IPS-20b (cell line): ENCODE measurements at regions not wholly inside any gene's neighbourhood (a gene's known extent, or its start where the extent isn't known, plus 50 kb on each side); places are given as distances from the start of the nearest gene placed in this dataset.

ENCODE experiments used
- H3K27ac ChIP-seq: one replicate; pipeline ENCODE4 v1.5.1; 2013; ENCODE audit warnings: low read length
- H3K27me3 ChIP-seq: 2 replicates; pipeline ENCODE4 v1.6.1; 2013; ENCODE audit warnings: mild to moderate bottlenecking, low read length, inconsistent platforms; ENCODE audit not compliant: insufficient read depth
- H3K36me3 ChIP-seq: 2 replicates; pipeline ENCODE4 v1.6.1; 2013; ENCODE audit warnings: low read depth, mild to moderate bottlenecking, inconsistent platforms, low read length, moderate library complexity; ENCODE audit not compliant: insufficient read depth
- H3K4me1 ChIP-seq: 2 replicates; pipeline ENCODE4 v1.6.1; 2013; ENCODE audit warnings: mild to moderate bottlenecking, control low read depth, inconsistent platforms, low read length, moderate library complexity; ENCODE audit not compliant: insufficient read depth
- H3K4me3 ChIP-seq: 2 replicates; pipeline ENCODE4 v1.5.1; 2013; ENCODE audit warnings: mild to moderate bottlenecking, low read length, inconsistent platforms
- H3K9ac ChIP-seq: 2 replicates; pipeline ENCODE4 v1.6.1; 2013; ENCODE audit warnings: low read depth, mild to moderate bottlenecking, inconsistent platforms, low read length, moderate library complexity
- H3K9me3 ChIP-seq: 2 replicates; pipeline ENCODE4 v1.6.1; 2013; ENCODE audit warnings: mild to moderate bottlenecking, low read depth, low read length, inconsistent platforms; ENCODE audit not compliant: insufficient read depth

DNA sequence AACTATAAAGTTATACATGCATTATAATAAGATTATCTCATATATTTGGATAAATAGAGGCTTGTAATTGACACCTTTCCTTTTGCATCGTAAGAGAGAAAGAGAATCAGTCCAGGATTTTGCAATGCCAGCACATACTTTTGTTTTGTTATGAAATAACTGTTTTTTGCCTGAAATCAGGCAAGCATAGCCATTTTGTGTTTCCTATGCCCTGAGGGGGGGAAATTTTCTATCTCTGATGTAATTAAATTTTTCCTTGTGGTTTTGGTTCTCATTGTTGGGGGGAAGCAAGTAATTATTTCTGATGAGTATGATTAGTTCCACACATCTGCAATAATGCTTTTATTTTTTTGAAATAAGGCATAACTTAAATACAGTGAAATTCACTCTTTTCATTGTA, 229.4 kb downstream of the NDFIP2 start:
- Histone ChIP-seq H3K9me3 (no peaks in the 10 kb centered on the region), H3K27ac (no peak overlapping the region), H3K4me3 (no peak overlapping the region), H3K9ac (no peak overlapping the region), H3K36me3 (no peaks in the 10 kb centered on the region), H3K4me1 (no peaks in the 10 kb centered on the region), H3K27me3 (no peaks in the 10 kb centered on the region)

- Histone ChIP-seq H3K9me3 (no peaks in the 10 kb centered on the region), H3K27ac (no peak overlapping the region), H3K4me1 (no peaks in the 10 kb centered on the region)
Measured at GRCh38 chr13:79709471-79709870, 228.5 kb downstream of the NDFIP2 start.

GRCh38 chr13:79703772-79704171, 222.8 kb downstream of the NDFIP2 start:
- Histone ChIP-seq H3K9ac (no peak overlapping the region), H3K9me3 (no peaks in the 10 kb centered on the region), H3K4me3 (no peak overlapping the region), H3K27ac (no peak overlapping the region), H3K36me3 (no peaks in the 10 kb centered on the region), H3K27me3 (no peaks in the 10 kb centered on the region), H3K4me1 (no peaks in the 10 kb centered on the region)

More at GRCh38 chr13:79709471-79709870, 228.5 kb downstream of the NDFIP2 start:
- no peak overlapping the region for H3K9ac ChIP-seq
- no peaks in the 10 kb centered on the region for H3K36me3 ChIP-seq
- H3K4me3 ChIP-seq = no peak overlapping the region
- H3K27me3 ChIP-seq = no peaks in the 10 kb centered on the region

- Histone ChIP-seq H3K4me1 (no peaks in the 10 kb centered on the region), H3K27me3 (no peaks in the 10 kb centered on the region), H3K27ac (no peak overlapping the region), H3K9me3 (no peaks in the 10 kb centered on the region), H3K4me3 (no peak overlapping the region), H3K36me3 (no peaks in the 10 kb centered on the region), H3K9ac (no peak overlapping the region)
Measured at GRCh38 chr13:79695754-79696153, 214.8 kb downstream of the NDFIP2 start.

GRCh38 chr13:79692846-79693245, 211.9 kb downstream of the NDFIP2 start:
- Histone ChIP-seq H3K4me1 (no peaks in the 10 kb centered on the region), H3K27ac (no peak overlapping the region), H3K36me3 (no peaks in the 10 kb centered on the region), H3K4me3 (no peak overlapping the region), H3K27me3 (no peaks in the 10 kb centered on the region), H3K9me3 (no peaks in the 10 kb centered on the region), H3K9ac (no peak overlapping the region)

GRCh38 chr13:79691826-79692225, 210.9 kb downstream of the NDFIP2 start:
- no peaks in the 10 kb centered on the region for H3K36me3 ChIP-seq
- no peaks in the 10 kb centered on the region for H3K4me1 ChIP-seq
- no peak overlapping the region for H3K27ac ChIP-seq
- H3K4me3 ChIP-seq = no peak overlapping the region
- H3K9me3 ChIP-seq = no peaks in the 10 kb centered on the region
- H3K9ac ChIP-seq = no peak overlapping the region
- H3K27me3 ChIP-seq = no peaks in the 10 kb centered on the region

DNA sequence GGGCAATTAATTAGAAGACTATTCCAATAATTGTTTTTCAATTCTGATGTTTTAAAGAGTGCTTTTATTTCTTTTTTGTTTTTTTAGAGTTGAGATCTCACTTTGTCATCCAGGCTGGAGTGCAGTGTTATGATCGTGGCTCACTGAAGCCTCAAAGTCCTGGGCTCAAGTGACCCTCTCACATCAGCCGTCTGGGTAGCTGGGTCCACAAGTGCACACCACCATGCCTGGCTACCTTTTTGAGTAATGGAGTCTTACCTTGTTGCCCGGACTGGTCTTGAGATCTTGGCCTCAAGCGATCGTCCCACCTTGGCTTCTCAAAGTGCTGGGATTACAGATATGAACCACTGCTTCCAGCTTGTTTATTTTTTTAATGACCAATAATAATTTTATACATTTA, 207.8 kb downstream of the NDFIP2 start:
- Histone ChIP-seq H3K36me3 (no peaks in the 10 kb centered on the region), H3K27me3 (no peaks in the 10 kb centered on the region), H3K27ac (no peak overlapping the region), H3K9ac (no peak overlapping the region), H3K4me1 (no peaks in the 10 kb centered on the region), H3K4me3 (no peak overlapping the region), H3K9me3 (no peaks in the 10 kb centered on the region)

GRCh38 chr13:79686441-79686840, 205.5 kb downstream of the NDFIP2 start:
- Histone ChIP-seq H3K36me3 (no peaks in the 10 kb centered on the region), H3K9me3 (no peaks in the 10 kb centered on the region), H3K9ac (no peak overlapping the region), H3K27me3 (no peaks in the 10 kb centered on the region), H3K4me3 (no peak overlapping the region), H3K4me1 (no peaks in the 10 kb centered on the region), H3K27ac (no peak overlapping the region)

DNA sequence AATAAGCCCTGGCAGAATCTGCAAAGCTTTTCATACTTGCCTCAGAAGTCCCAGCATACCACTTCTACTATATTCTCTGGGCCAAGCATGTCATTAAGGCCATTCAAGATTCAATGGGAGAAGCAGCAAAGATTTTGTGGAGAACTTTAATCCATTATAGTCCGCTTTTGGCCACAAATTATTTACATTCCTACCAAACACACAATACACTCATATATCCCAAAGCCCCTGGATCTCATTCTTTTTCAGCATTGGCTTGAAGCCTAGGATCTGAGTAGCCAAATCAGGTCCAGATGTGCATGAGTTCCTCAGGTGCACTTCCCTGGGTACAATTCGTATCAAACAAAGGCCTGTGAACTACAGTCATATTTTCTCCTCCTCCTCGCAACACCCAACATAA, 203.4 kb downstream of the NDFIP2 start:
- no peak overlapping the region for H3K9ac ChIP-seq

DNA sequence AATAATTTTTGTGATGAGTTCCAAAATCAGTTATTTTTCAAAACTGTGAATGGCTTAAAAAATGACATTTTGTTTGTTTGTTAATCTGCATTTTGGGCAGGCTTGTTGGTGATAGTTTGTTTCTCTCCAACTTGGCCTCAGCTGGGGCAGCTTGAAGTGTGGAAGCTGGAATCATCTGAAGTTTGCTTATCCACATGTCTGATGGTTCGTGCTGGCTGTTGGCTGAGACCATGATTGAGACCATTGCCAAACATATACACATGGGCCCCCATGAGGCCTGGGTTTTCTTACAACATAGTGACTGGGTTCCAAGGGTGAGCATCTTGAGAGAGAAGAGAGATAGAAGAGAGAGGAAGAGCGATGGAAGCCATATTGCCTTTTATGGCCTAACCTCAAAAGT, 201.2 kb downstream of the NDFIP2 start:
- no peaks in the 10 kb centered on the region for H3K27me3 ChIP-seq
- H3K4me3 ChIP-seq = no peak overlapping the region
- no peaks in the 10 kb centered on the region for H3K4me1 ChIP-seq
- no peak overlapping the region for H3K27ac ChIP-seq
- no peak overlapping the region for H3K9ac ChIP-seq
- no peaks in the 10 kb centered on the region for H3K9me3 ChIP-seq
- no peaks in the 10 kb centered on the region for H3K36me3 ChIP-seq

More for the DNA sequence above, 203.4 kb downstream of the NDFIP2 start:
- no peaks in the 10 kb centered on the region for H3K36me3 ChIP-seq
- H3K4me3 ChIP-seq = no peak overlapping the region
- H3K4me1 ChIP-seq = no peaks in the 10 kb centered on the region
- no peak overlapping the region for H3K27ac ChIP-seq
- no peaks in the 10 kb centered on the region for H3K27me3 ChIP-seq
- no peaks in the 10 kb centered on the region for H3K9me3 ChIP-seq

DNA sequence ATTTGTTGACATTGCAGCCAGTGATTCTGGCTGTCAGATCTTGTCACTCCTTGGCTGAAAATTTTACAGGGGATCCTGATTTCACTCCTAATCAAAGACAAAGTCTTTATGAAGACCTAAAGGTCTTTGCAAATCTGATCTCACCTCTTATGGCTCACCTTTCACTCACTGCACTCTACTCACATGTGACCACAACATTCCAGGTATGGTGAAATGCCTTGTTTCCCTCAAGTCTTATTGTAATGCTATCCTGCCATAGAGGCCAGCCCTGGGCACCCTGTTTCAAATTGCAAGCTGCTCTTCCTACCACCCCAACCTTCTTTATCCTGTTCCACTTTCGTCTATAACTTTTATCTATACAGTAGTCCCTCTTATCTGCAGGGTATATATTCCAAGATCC, 200.1 kb downstream of the NDFIP2 start:
- Histone ChIP-seq H3K4me1 (no peaks in the 10 kb centered on the region), H3K4me3 (no peak overlapping the region), H3K27ac (no peak overlapping the region), H3K27me3 (no peaks in the 10 kb centered on the region), H3K36me3 (no peaks in the 10 kb centered on the region), H3K9ac (no peak overlapping the region), H3K9me3 (no peaks in the 10 kb centered on the region)

- H3K4me3 ChIP-seq = no peak overlapping the region
- H3K9me3 ChIP-seq = no peaks in the 10 kb centered on the region
- no peaks in the 10 kb centered on the region for H3K27me3 ChIP-seq
- H3K4me1 ChIP-seq = no peaks in the 10 kb centered on the region
- no peak overlapping the region for H3K9ac ChIP-seq
- H3K36me3 ChIP-seq = no peaks in the 10 kb centered on the region
- H3K27ac ChIP-seq = no peak overlapping the region
Measured at GRCh38 chr13:79680485-79680884, 199.5 kb downstream of the NDFIP2 start.

DNA sequence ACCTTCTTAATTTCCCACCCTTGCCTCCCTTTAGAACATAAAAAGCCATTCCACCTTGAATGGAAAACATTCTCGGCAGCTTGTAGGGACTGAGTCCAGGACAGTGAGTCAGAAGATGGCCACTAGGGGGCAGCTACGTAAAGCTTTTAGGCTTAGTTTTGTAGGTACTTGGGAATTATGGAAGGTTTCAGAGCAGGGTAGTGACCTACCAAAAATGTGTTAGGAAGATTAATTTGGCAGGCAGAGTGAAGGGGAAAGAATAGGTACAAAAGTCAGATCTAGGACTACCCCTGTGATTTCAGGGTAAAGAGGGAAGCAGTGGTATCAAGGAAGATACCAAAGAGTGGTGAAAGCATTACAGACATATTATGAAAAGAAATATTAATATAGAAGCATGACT, 198.4 kb downstream of the NDFIP2 start:
- Histone ChIP-seq H3K36me3 (no peaks in the 10 kb centered on the region), H3K9ac (no peak overlapping the region), H3K9me3 (no peaks in the 10 kb centered on the region), H3K4me3 (no peak overlapping the region), H3K4me1 (no peaks in the 10 kb centered on the region), H3K27me3 (no peaks in the 10 kb centered on the region), H3K27ac (no peak overlapping the region)
